NAMALWA (cell line): ENCODE measurements at regions not wholly inside any gene's neighbourhood (a gene's known extent, or its start where the extent isn't known, plus 50 kb on each side); places are given as distances from the start of the nearest gene placed in this dataset.

Experiments
- DNase-seq: peaks from one replicate; pipeline ENCODE4 v3.0.0-alpha.2; 2015; ENCODE audit warnings: low spot score

- DNase-seq: no peak
Observed at GRCh38 chr1:56220021-56220420, 359.3 kb downstream of the PLPP3 start.

GRCh38 chr1:56218023-56218422, 361.3 kb downstream of the PLPP3 start:
- DNase-seq: no peak

GRCh38 chr1:56216218-56216617, 363.1 kb downstream of the PLPP3 start:
- no peak for DNase-seq

- no peak for DNase-seq
Observed at GRCh38 chr1:56215771-56216170, 363.6 kb downstream of the PLPP3 start.

- no peak for DNase-seq
Observed at GRCh38 chr1:56215086-56215485, 364.3 kb downstream of the PLPP3 start.

- no peak for DNase-seq
Observed at GRCh38 chr1:56213068-56213467, 366.3 kb downstream of the PLPP3 start.

GRCh38 chr1:56212143-56212542, 367.2 kb downstream of the PLPP3 start:
- DNase-seq: no peak

- no peak for DNase-seq
Observed at GRCh38 chr1:56206391-56206790, 373.0 kb downstream of the PLPP3 start.

GRCh38 chr1:56204206-56204605, 375.2 kb downstream of the PLPP3 start:
- DNase-seq: no peak

- no peak for DNase-seq
Observed at GRCh38 chr1:56202796-56203492, 376.4 kb downstream of the PLPP3 start.

GRCh38 chr1:56202186-56202585, 377.2 kb downstream of the PLPP3 start:
- DNase-seq: no peak

- no peak for DNase-seq
Observed at GRCh38 chr1:56200896-56201295, 378.5 kb downstream of the PLPP3 start.

GRCh38 chr1:56200442-56200841, 378.9 kb downstream of the PLPP3 start:
- DNase-seq: no peak

- DNase-seq: no peak
Observed at GRCh38 chr1:56199956-56200355, 379.4 kb downstream of the PLPP3 start.

GRCh38 chr1:56199061-56199460, 380.3 kb downstream of the PLPP3 start:
- DNase-seq: no peak

GRCh38 chr1:56197946-56198345, 381.4 kb downstream of the PLPP3 start:
- no peak for DNase-seq

- no peak for DNase-seq
Observed at GRCh38 chr1:56196839-56197238, 382.5 kb downstream of the PLPP3 start.

- DNase-seq: no peak
Observed at GRCh38 chr1:56194701-56195300, 384.6 kb downstream of the PLPP3 start.

GRCh38 chr1:56193656-56194055, 385.7 kb downstream of the PLPP3 start:
- DNase-seq: no peak

GRCh38 chr1:56191369-56191768, 388.0 kb downstream of the PLPP3 start:
- no peak for DNase-seq

GRCh38 chr1:56190806-56191365, 388.5 kb downstream of the PLPP3 start:
- DNase-seq: no peak

- DNase-seq: peak; percentile 3
Observed at GRCh38 chr1:56189946-56190805, 389.2 kb downstream of the PLPP3 start.

GRCh38 chr1:56189454-56189853, 389.9 kb downstream of the PLPP3 start:
- DNase-seq: no peak
